ENCODE measurements at regions not wholly inside any gene's neighbourhood (a gene's known extent, or its start where the extent isn't known, plus 50 kb on each side); places are given as distances from the start of the nearest gene placed in this dataset.

GRCh38 chr5:3194271-3194670 lies 401.4 kb upstream of the IRX1 start:
- TF ChIP-seq CTCF (IDR thresholded peaks at IDR 0.05) (no peak), ZFX (IDR thresholded peaks at IDR 0.05; ENCODE audit: borderline replicate concordance) (no peak)
